Neural progenitor cell (in vitro differentiated cells): ENCODE measurements at regions not wholly inside any gene's neighbourhood (a gene's known extent, or its start where the extent isn't known, plus 50 kb on each side); places are given as distances from the start of the nearest gene placed in this dataset.

Source experiments
- DNase-seq: peaks from one replicate; pipeline ENCODE4 v3.0.0-alpha.2; 2016; ENCODE audit warnings: low spot score
- H2AFZ ChIP-seq: fragments of 200-600 bp; sonication (generic); replicated peaks from 2 replicates; pipeline ENCODE4 v1.6.1; 2016; ENCODE audit warnings: antibody characterized with exemption
- H3F3A ChIP-seq: fragments of 200-600 bp; sonication (generic); 2 replicates; pipeline ENCODE4 v1.6.1; 2016; ENCODE audit warnings: antibody characterized with exemption, low read depth
- H3K27ac ChIP-seq: fragments of 200-600 bp; sonication (generic); 2 replicates; pipeline ENCODE4 v1.5.1; 2016; ENCODE audit warnings: mild to moderate bottlenecking
- H3K27me3 ChIP-seq: fragments of 200-600 bp; sonication (generic); 2 replicates; pipeline ENCODE4 v1.6.1; 2016; ENCODE audit warnings: mild to moderate bottlenecking, moderate library complexity
- H3K36me3 ChIP-seq: fragments of 200-600 bp; sonication (generic); 2 replicates; pipeline ENCODE4 v1.5.1; 2016
- H3K4me1 ChIP-seq: fragments of 200-600 bp; sonication (generic); 2 replicates; pipeline ENCODE4 v1.6.1; 2016; ENCODE audit warnings: mixed run types
- H3K4me2 ChIP-seq: fragments of 200-600 bp; sonication (generic); 2 replicates; pipeline ENCODE4 v1.6.1; 2016
- H3K4me3 ChIP-seq: fragments of 200-600 bp; sonication (generic); 2 replicates; pipeline ENCODE4 v1.5.1; 2016
- H3K79me2 ChIP-seq: fragments of 200-600 bp; sonication (generic); 2 replicates; pipeline ENCODE4 v1.6.1; 2016; ENCODE audit warnings: low read depth
- H3K9ac ChIP-seq: fragments of 200-600 bp; sonication (generic); 2 replicates; pipeline ENCODE4 v1.6.1; 2016
- H3K9me3 ChIP-seq: fragments of 200-600 bp; sonication (generic); 2 replicates; pipeline ENCODE4 v1.5.1; 2016; ENCODE audit warnings: low read depth
- H4K20me1 ChIP-seq: fragments of 200-600 bp; sonication (generic); 2 replicates; pipeline ENCODE4 v1.6.1; 2016; ENCODE audit warnings: low read depth
- H3K27ac Mint-ChIP-seq: 3 replicates; pipeline ENCODE4 v1.8.0; 2021; ENCODE audit warnings: mixed read lengths
- H3K27me3 Mint-ChIP-seq: 2 replicates; pipeline ENCODE4 v1.8.0; 2022; ENCODE audit warnings: low read depth, mild to moderate bottlenecking, inconsistent platforms, moderate library complexity, mixed read lengths; ENCODE audit not compliant: insufficient read depth
- H3K36me3 Mint-ChIP-seq: 3 replicates; pipeline ENCODE4 v1.8.0; 2021; ENCODE audit warnings: mixed read lengths
- H3K4me1 Mint-ChIP-seq: 3 replicates; pipeline ENCODE4 v1.8.0; 2021; ENCODE audit warnings: mixed read lengths
- H3K4me3 Mint-ChIP-seq: 3 replicates; pipeline ENCODE4 v1.8.0; 2021; ENCODE audit warnings: mild to moderate bottlenecking, moderate library complexity, mixed read lengths
- H3K9me3 Mint-ChIP-seq: 3 replicates; pipeline ENCODE4 v1.8.0; 2020; ENCODE audit warnings: mixed read lengths
- CTCF ChIP-seq: fragments of 200-600 bp; sonication (generic); IDR thresholded peaks from 2 replicates; pipeline ENCODE4 v1.5.1; 2017; ENCODE audit warnings: antibody characterized with exemption, mild to moderate bottlenecking
- EZH2 ChIP-seq: fragments of 200-600 bp; sonication (generic); IDR thresholded peaks from 2 replicates; pipeline ENCODE4 v1.6.1; 2017; ENCODE audit warnings: antibody characterized with exemption, mild to moderate bottlenecking, moderate library complexity
- EZH2phosphoT487 ChIP-seq: fragments of 200-600 bp; sonication (generic); IDR thresholded peaks from 2 replicates; pipeline ENCODE4 v1.6.1; 2017; ENCODE audit warnings: antibody characterized with exemption

- Mint-ChIP-seq H3K27me3 (no peaks in the 10 kb centered on the region), H3K36me3 (no peaks in the 10 kb centered on the region), H3K9me3 (peaks cover 6% of the 10 kb centered on the region), H3K4me1 (no peaks in the 10 kb centered on the region), H3K27ac (no peak overlapping the region), H3K4me3 (no peak overlapping the region)
- H2AFZ ChIP-seq: no peak overlapping the region
- no peaks in the 10 kb centered on the region for H3K79me2 ChIP-seq
- H3K27ac ChIP-seq: no peak overlapping the region
- TF ChIP-seq EZH2phosphoT487 (no peak), EZH2 (no peak), CTCF (no peak)
- H3K36me3 ChIP-seq: no peaks in the 10 kb centered on the region
- DNase-seq: no peak
- H3K9ac ChIP-seq: no peak overlapping the region
- no peaks in the 10 kb centered on the region for H4K20me1 ChIP-seq
- no peaks in the 10 kb centered on the region for H3K27me3 ChIP-seq
- H3K9me3 ChIP-seq: no peaks in the 10 kb centered on the region
- H3F3A ChIP-seq: no peaks in the 10 kb centered on the region
- H3K4me1 ChIP-seq: no peaks in the 10 kb centered on the region
- no peak overlapping the region for H3K4me3 ChIP-seq
- H3K4me2 ChIP-seq: no peak overlapping the region
These were observed 62.8 kb upstream of the PLSCR4 start for GRCh38 chr3:146313746-146314111.

GRCh38 chr3:146313031-146313745, 62.3 kb upstream of the PLSCR4 start:
- H3K27me3 Mint-ChIP-seq: no peaks in the 10 kb centered on the region
- Histone ChIP-seq H3K4me1 (no peaks in the 10 kb centered on the region), H3K9me3 (no peaks in the 10 kb centered on the region), H3K27me3 (no peaks in the 10 kb centered on the region), H3K27ac (no peak overlapping the region), H2AFZ (no peak overlapping the region), H3K36me3 (no peaks in the 10 kb centered on the region), H3K79me2 (no peaks in the 10 kb centered on the region), H3K4me2 (no peak overlapping the region), H3F3A (no peaks in the 10 kb centered on the region), H3K4me3 (no peak overlapping the region), H3K9ac (no peak overlapping the region), H4K20me1 (no peaks in the 10 kb centered on the region)
- H3K27ac Mint-ChIP-seq: no peak overlapping the region
- no peaks in the 10 kb centered on the region for H3K36me3 Mint-ChIP-seq
- no peak for DNase-seq
- no peak overlapping the region for H3K4me3 Mint-ChIP-seq
- peaks cover 6% of the 10 kb centered on the region for H3K9me3 Mint-ChIP-seq
- TF ChIP-seq CTCF: no peak
- TF ChIP-seq EZH2: no peak
- no peak for TF ChIP-seq EZH2phosphoT487
- H3K4me1 Mint-ChIP-seq: no peaks in the 10 kb centered on the region

GRCh38 chr3:146308682-146309081, 57.8 kb upstream of the PLSCR4 start:
- Mint-ChIP-seq H3K4me3 (no peak overlapping the region), H3K9me3 (peaks cover 6% of the 10 kb centered on the region), H3K4me1 (no peaks in the 10 kb centered on the region), H3K27ac (no peak overlapping the region), H3K36me3 (no peaks in the 10 kb centered on the region), H3K27me3 (no peaks in the 10 kb centered on the region)
- no peaks in the 10 kb centered on the region for H3K79me2 ChIP-seq
- no peak overlapping the region for H3K9ac ChIP-seq
- H3K4me3 ChIP-seq: no peak overlapping the region
- no peaks in the 10 kb centered on the region for H3K4me1 ChIP-seq
- H3K4me2 ChIP-seq: no peak overlapping the region
- H3K36me3 ChIP-seq: no peaks in the 10 kb centered on the region
- H3K9me3 ChIP-seq: no peaks in the 10 kb centered on the region
- DNase-seq: no peak
- H3F3A ChIP-seq: no peaks in the 10 kb centered on the region
- TF ChIP-seq EZH2phosphoT487 (no peak), EZH2 (no peak), CTCF (no peak)
- no peaks in the 10 kb centered on the region for H4K20me1 ChIP-seq
- no peaks in the 10 kb centered on the region for H3K27me3 ChIP-seq
- H3K27ac ChIP-seq: no peak overlapping the region
- H2AFZ ChIP-seq: no peak overlapping the region
